ENCODE measurements at regions not wholly inside any gene's neighbourhood (a gene's known extent, or its start where the extent isn't known, plus 50 kb on each side); places are given as distances from the start of the nearest gene placed in this dataset.

DNA sequence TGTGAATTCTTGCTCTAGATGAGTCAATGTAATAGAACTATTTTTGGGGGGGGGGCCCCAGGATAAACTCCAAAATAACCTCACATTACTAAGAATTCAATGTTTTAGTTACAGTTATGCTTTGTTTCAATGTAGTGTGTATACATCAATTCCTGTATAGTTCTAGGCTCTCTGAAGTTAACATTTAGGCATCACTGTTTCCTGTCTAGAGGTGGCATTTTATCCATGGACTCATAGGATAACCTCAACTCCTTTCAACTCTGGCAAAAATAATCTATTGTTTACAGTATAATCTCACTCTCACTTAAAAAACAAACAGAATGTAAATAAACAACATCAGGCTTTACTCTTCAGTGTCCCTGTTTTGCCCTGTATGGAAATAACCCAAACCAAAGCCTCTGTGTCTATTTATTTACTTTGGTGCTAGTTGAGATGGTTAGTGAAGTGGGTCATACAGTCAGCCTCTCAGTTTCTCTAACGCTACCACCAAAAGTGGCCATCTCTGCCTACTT is 79.3 kb upstream of the MMADHC start:
- no peak overlapping the region for H3K27ac ChIP-seq
- TF ChIP-seq, protein P1, sequence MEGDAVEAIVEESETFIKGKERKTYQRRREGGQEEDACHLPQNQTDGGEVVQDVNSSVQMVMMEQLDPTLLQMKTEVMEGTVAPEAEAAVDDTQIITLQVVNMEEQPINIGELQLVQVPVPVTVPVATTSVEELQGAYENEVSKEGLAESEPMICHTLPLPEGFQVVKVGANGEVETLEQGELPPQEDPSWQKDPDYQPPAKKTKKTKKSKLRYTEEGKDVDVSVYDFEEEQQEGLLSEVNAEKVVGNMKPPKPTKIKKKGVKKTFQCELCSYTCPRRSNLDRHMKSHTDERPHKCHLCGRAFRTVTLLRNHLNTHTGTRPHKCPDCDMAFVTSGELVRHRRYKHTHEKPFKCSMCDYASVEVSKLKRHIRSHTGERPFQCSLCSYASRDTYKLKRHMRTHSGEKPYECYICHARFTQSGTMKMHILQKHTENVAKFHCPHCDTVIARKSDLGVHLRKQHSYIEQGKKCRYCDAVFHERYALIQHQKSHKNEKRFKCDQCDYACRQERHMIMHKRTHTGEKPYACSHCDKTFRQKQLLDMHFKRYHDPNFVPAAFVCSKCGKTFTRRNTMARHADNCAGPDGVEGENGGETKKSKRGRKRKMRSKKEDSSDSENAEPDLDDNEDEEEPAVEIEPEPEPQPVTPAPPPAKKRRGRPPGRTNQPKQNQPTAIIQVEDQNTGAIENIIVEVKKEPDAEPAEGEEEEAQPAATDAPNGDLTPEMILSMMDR (conservative IDR thresholded peaks at IDR 0.05), result no peak
- TF ChIP-seq ZFX (IDR thresholded peaks at IDR 0.05), result no peak

- no peak overlapping the region for H3K27ac ChIP-seq
- TF ChIP-seq ZFX (IDR thresholded peaks at IDR 0.05), result no peak
- TF ChIP-seq, protein P1 (conservative IDR thresholded peaks at IDR 0.05), result no peak
These were observed 77.3 kb upstream of the MMADHC start for GRCh38 chr2:149664896-149665295.

DNA sequence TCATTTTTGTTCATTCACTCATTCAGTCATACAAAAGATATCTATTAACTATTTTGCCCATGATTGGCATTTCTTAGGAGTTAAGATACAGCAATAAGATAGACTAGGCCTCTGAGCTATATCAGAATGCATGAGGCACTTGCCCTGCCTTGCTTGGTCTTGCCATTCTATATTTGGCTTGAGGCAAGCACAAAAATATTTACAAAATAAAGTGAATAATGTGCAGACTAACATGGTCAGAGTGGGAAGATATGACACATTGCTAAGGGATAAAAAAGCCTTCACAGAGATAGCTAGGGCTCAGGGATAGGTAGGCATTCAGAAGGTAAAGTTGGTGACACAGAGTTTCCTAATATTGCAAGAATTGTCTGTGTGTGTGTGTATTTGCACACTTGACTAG is 75.0 kb upstream of the MMADHC start:
- H3K27ac ChIP-seq, result no peak overlapping the region
- no peak for TF ChIP-seq ZFX (IDR thresholded peaks at IDR 0.05)
- TF ChIP-seq, protein P1 (conservative IDR thresholded peaks at IDR 0.05), result no peak

DNA sequence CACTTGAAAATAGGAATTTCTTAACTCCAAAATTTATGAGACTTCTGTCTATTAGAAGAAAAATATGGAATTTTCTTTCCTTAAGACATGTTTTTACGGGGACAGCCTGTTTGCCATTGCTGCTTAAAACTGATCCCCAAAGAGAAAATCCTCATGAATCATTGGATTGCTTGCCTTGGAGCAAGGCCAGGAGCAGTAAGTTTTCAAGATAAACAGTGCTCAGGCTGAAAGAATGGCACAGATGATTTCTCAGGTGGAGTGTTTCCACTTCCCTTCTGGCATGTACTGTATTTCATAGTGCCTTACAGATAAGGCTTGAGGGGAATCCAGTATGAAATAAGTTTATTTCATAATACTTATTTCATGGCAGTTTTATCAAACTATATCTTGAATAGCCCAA is 74.3 kb upstream of the MMADHC start:
- H3K27ac ChIP-seq, result no peak overlapping the region
- TF ChIP-seq ZFX (IDR thresholded peaks at IDR 0.05), result no peak
- TF ChIP-seq, protein P1 (conservative IDR thresholded peaks at IDR 0.05), result no peak

DNA sequence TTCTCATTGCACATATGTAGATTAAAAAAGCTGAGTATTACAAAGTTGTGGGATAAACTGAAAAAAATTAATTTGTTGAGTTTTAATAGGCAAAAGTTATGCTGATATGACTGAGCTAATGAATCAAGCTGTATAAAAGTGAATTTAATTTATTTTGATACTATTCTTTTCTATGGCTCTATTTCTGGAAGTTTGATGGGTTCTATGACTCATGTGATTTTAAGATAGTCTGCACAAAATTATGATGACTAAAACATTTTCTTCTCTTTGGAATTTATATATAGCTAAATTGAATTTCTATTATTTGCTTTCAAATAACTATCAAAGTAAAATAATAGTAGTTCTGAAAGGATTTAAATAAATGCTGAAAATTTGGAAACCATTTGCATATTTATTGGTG is 71.0 kb upstream of the MMADHC start:
- H3K27ac ChIP-seq, result no peak overlapping the region
- TF ChIP-seq ZFX (IDR thresholded peaks at IDR 0.05), result no peak
- TF ChIP-seq, protein P1 (conservative IDR thresholded peaks at IDR 0.05), result no peak

- H3K27ac ChIP-seq, result no peak overlapping the region
- TF ChIP-seq, protein P1 (conservative IDR thresholded peaks at IDR 0.05), result no peak
- no peak for TF ChIP-seq ZFX (IDR thresholded peaks at IDR 0.05)
These were observed 69.9 kb upstream of the MMADHC start for GRCh38 chr2:149657401-149658040.

DNA sequence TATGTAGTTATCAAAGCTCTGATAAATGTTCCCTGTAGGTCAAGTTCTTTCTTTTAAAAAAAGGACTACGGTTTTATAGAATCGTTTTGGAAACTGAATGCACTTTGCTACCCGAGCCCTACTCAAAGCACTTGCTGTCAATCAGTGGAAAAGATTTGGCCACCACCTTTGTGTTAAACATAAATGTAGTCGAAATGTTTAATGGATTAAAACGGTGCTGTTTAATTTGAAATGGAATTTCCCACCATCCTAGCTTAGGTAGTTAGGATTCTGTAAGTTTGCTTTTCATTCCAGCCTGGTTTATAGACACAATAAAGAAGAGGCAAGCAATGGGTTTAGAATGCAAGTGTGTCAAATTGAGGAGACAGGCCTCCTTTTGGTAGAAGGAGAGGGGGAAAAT is 69.4 kb upstream of the MMADHC start:
- TF ChIP-seq, protein P1 (conservative IDR thresholded peaks at IDR 0.05), result no peak
- no peak for TF ChIP-seq ZFX (IDR thresholded peaks at IDR 0.05)
- H3K27ac ChIP-seq, result no peak overlapping the region

Measured in C4-2B (cell line).